H1 (cell line): ENCODE measurements at regions not wholly inside any gene's neighbourhood (a gene's known extent, or its start where the extent isn't known, plus 50 kb on each side); places are given as distances from the start of the nearest gene placed in this dataset.

Experiments
- HDAC2 ChIP-seq, 2 experiments: fragments of 300-600 bp in 1 of 2; sonication (generic) in 1 of 2; IDR thresholded peaks; 2 replicates each; pipeline ENCODE4 v1.6.1; 2011 to 2012; ENCODE audit warnings: low read depth in 2 of 2, low read length in 2 of 2, mild to moderate bottlenecking in 2 of 2, moderate library complexity in 2 of 2, borderline replicate concordance in 1 of 2, inconsistent platforms in 1 of 2
- JUN ChIP-seq: IDR thresholded peaks from 2 replicates; pipeline ENCODE4 v1.6.1; 2011; ENCODE audit warnings: low read depth, mild to moderate bottlenecking, improper control_type of control experiment, low read length
- SUZ12 ChIP-seq: fragments of 200-600 bp; sonication (generic); IDR thresholded peaks from 2 replicates; pipeline ENCODE4 v1.6.1; 2012; ENCODE audit warnings: mild to moderate bottlenecking, inconsistent platforms, low read length, moderate library complexity, mixed read lengths
- TF ChIP-seq, protein P1 (sequence below): fragments of 300-600 bp; sonication (generic); IDR thresholded peaks from 2 replicates; pipeline ENCODE4 v1.7.1; 2012; ENCODE audit warnings: low read length, moderate library complexity, mild to moderate bottlenecking, inconsistent platforms; ENCODE audit not compliant: insufficient replicate concordance

DNA sequence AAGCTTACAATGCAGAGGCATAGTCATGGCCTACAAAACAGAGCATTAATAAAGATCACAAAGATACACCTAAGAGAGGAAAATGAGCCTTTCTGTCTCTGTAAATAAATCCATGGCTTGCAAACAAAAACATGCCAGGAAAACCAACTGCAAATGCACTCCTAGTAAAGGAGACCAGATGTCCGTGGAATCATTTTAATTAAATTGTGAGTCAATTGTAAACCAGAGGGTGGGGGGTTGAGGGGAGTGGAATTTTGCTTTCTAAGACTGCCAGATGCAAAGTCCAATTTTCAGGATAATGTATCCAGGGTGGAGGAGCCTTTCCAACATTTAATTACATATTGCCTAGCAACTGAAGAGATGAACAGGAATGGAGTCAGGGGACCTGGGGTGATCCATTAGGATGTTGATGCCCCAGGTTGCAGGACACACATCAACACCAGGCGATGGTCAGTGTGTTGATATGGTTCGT, 390.3 kb upstream of the CCL2 start (continued):
- TF ChIP-seq JUN, result no peak
- TF ChIP-seq HDAC2 (IDR thresholded peaks at IDR 0.05; ENCODE audit: borderline replicate concordance in 1 of 2, low read depth in 2 of 2, low read length in 2 of 2), result no peak
- TF ChIP-seq, protein P1, sequence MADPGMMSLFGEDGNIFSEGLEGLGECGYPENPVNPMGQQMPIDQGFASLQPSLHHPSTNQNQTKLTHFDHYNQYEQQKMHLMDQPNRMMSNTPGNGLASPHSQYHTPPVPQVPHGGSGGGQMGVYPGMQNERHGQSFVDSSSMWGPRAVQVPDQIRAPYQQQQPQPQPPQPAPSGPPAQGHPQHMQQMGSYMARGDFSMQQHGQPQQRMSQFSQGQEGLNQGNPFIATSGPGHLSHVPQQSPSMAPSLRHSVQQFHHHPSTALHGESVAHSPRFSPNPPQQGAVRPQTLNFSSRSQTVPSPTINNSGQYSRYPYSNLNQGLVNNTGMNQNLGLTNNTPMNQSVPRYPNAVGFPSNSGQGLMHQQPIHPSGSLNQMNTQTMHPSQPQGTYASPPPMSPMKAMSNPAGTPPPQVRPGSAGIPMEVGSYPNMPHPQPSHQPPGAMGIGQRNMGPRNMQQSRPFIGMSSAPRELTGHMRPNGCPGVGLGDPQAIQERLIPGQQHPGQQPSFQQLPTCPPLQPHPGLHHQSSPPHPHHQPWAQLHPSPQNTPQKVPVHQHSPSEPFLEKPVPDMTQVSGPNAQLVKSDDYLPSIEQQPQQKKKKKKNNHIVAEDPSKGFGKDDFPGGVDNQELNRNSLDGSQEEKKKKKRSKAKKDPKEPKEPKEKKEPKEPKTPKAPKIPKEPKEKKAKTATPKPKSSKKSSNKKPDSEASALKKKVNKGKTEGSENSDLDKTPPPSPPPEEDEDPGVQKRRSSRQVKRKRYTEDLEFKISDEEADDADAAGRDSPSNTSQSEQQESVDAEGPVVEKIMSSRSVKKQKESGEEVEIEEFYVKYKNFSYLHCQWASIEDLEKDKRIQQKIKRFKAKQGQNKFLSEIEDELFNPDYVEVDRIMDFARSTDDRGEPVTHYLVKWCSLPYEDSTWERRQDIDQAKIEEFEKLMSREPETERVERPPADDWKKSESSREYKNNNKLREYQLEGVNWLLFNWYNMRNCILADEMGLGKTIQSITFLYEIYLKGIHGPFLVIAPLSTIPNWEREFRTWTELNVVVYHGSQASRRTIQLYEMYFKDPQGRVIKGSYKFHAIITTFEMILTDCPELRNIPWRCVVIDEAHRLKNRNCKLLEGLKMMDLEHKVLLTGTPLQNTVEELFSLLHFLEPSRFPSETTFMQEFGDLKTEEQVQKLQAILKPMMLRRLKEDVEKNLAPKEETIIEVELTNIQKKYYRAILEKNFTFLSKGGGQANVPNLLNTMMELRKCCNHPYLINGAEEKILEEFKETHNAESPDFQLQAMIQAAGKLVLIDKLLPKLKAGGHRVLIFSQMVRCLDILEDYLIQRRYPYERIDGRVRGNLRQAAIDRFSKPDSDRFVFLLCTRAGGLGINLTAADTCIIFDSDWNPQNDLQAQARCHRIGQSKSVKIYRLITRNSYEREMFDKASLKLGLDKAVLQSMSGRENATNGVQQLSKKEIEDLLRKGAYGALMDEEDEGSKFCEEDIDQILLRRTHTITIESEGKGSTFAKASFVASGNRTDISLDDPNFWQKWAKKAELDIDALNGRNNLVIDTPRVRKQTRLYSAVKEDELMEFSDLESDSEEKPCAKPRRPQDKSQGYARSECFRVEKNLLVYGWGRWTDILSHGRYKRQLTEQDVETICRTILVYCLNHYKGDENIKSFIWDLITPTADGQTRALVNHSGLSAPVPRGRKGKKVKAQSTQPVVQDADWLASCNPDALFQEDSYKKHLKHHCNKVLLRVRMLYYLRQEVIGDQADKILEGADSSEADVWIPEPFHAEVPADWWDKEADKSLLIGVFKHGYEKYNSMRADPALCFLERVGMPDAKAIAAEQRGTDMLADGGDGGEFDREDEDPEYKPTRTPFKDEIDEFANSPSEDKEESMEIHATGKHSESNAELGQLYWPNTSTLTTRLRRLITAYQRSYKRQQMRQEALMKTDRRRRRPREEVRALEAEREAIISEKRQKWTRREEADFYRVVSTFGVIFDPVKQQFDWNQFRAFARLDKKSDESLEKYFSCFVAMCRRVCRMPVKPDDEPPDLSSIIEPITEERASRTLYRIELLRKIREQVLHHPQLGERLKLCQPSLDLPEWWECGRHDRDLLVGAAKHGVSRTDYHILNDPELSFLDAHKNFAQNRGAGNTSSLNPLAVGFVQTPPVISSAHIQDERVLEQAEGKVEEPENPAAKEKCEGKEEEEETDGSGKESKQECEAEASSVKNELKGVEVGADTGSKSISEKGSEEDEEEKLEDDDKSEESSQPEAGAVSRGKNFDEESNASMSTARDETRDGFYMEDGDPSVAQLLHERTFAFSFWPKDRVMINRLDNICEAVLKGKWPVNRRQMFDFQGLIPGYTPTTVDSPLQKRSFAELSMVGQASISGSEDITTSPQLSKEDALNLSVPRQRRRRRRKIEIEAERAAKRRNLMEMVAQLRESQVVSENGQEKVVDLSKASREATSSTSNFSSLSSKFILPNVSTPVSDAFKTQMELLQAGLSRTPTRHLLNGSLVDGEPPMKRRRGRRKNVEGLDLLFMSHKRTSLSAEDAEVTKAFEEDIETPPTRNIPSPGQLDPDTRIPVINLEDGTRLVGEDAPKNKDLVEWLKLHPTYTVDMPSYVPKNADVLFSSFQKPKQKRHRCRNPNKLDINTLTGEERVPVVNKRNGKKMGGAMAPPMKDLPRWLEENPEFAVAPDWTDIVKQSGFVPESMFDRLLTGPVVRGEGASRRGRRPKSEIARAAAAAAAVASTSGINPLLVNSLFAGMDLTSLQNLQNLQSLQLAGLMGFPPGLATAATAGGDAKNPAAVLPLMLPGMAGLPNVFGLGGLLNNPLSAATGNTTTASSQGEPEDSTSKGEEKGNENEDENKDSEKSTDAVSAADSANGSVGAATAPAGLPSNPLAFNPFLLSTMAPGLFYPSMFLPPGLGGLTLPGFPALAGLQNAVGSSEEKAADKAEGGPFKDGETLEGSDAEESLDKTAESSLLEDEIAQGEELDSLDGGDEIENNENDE, result no peak
- TF ChIP-seq SUZ12, result no peak
